ENCODE measurements at regions not wholly inside any gene's neighbourhood (a gene's known extent, or its start where the extent isn't known, plus 50 kb on each side); places are given as distances from the start of the nearest gene placed in this dataset.

- no peak for DNase-seq
Measured at GRCh38 chr6:84414531-84414930, 187.1 kb upstream of the CEP162 start.

DNA sequence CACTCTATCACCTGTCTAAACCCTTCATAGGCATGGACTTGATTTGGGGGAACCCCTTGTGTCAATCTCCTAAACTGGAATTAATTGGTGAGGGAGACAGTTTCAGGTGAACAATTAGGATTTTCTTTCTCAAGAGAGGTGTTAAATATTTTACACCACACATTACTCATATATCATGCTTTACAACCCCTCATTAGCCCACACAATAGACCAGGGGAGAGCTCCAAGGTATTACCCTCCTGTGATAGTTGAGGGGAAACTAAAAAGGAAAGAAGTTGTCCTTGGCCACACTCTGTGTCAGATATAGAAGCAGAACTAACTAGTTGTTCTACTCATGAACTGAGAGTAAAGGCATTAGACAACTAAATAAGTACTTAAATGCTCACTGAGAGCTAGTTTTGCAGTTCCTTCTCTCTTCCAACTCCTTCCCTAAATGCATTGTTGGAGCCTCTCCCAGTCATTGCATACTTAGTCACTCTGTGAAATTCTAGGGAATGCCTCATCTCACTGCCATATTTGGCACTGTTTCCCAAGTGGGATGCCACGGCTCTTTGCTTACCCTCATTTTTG is 183.7 kb upstream of the CEP162 start:
- no peak for DNase-seq

DNA sequence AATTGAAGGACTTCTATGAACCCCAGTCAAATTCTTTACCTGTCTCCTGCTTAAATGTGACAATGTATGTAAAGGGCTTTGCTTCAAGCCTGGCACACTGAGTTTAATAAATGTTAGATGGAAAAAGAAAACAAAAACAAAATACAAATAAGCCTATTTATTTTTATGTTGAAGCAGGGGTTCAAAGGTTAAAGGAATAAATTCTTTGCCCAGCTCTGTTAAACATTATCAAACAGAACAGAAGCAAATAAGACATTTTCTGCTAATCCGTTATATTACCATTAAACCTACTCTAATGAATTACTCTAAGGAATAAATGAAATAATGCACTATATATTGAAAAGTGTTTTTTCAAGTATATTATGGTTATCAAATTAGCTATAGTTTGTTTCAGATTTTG is 182.5 kb upstream of the CEP162 start:
- no peak for DNase-seq

DNA sequence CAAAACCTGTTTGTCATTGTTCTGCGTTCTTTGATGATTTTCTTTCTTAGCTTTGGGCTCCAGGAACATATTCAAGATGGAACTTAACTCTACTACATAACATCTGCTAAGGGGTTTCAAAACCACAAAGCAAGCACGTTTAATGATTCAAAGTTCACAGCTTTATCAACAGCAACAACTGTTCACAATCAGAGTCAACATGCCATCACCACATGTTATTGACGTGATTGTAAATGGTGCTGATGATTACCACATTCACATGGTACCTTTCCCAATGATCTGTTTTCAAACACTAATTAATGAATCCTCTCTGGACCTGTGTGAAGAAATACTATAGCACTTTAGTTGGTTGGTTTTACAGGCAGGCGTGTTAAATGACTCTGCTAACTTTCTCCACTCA is 180.6 kb upstream of the CEP162 start:
- DNase-seq, result no peak

GRCh38 chr6:84403545-84403944 is 176.1 kb upstream of the CEP162 start:
- DNase-seq, result no peak

DNA sequence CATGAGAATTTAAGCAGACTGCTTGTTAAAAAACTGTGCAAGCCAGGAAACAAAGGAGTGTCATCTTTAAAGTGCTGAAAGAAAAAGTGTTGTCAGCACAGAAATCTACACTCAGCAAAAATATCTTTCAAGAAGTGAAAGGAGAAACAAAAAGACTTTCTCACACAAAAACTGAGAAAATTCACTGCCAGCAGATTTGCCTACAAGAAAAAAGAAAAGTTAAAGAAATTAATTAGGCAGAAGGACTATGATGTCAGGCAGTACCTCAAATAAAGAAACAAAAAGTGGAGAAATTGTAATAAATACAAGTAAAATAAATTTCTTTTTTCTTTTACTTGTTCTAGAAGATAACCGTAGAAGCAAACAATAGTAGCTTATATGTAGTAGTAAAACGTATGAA is 171.6 kb upstream of the CEP162 start:
- no peak for DNase-seq

- no peak for DNase-seq
Measured at GRCh38 chr6:84392261-84392660, 164.8 kb upstream of the CEP162 start.

- no peak for DNase-seq
Measured at GRCh38 chr6:84390851-84391250, 163.4 kb upstream of the CEP162 start.

DNA sequence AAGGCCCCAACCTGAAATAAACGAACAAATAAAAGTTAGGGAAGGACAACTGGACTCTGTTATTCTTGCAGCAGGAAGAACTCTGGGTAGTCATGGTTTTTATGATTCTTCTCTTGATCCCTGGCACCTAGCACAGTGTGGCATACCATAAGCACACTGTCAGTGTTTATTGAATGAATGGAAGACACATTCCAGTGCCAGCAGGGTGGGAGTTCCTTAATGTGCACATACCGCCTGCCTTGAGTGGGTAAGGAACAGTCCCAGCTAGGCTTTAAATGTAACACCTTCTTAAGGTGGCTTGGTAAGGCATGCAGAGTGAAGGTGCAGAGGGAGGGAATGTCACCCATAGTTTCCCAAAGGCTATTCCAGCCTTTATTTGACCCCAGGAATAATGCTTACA is 162.9 kb upstream of the CEP162 start:
- no peak for DNase-seq

- no peak for DNase-seq
Measured at GRCh38 chr6:84379142-84379541, 151.7 kb upstream of the CEP162 start.

DNA sequence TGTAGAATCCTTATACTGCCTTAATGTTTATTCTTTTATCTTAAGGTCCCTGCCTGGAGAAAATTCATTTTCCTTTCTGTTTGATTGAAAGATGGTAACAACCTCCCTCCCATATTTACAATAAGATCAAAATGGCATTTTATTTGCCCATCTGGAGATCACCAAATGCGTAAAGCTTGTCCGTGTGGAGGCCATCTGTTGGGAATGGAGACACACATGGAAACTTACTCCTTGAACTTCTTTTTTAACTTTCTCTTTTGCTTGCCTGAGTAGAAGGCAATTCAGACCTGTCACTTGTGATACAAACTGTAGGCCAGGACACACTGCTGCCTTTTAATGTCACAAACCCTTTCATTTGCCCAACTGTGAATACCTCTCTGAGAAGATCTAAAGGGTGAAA is 144.8 kb upstream of the CEP162 start:
- no peak for DNase-seq

GRCh38 chr6:84371681-84372080 is 144.2 kb upstream of the CEP162 start:
- no peak for DNase-seq

GRCh38 chr6:84362193-84362821 is 134.9 kb upstream of the CEP162 start:
- no peak for DNase-seq

GRCh38 chr6:84361372-84362192 is 134.1 kb upstream of the CEP162 start:
- no peak for DNase-seq

- no peak for DNase-seq
Measured at GRCh38 chr6:84360039-84360438, 132.6 kb upstream of the CEP162 start.

DNA sequence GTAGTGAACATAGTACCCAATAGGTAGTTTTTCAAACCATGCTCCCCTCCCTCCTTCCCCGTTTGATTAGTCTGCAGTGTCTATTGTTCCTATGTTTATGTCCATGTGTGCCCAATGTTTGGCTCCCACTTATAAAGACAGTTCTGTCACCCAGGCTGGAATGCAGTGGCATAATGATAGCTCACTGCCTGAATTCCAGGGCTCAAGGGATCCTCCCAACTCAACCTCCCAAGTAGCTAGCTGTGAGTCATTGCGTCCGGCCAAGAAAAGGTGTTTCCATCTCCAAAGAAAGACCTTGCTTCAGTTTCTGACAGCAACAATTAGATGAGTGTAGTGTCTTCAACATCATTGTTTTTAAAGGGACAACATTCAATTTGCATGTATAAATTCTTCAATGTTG is 131.1 kb upstream of the CEP162 start:
- no peak for DNase-seq

GRCh38 chr6:84357631-84358030 is 130.2 kb upstream of the CEP162 start:
- no peak for DNase-seq

GRCh38 chr6:84356907-84357306 is 129.5 kb upstream of the CEP162 start:
- DNase-seq, result no peak

DNA sequence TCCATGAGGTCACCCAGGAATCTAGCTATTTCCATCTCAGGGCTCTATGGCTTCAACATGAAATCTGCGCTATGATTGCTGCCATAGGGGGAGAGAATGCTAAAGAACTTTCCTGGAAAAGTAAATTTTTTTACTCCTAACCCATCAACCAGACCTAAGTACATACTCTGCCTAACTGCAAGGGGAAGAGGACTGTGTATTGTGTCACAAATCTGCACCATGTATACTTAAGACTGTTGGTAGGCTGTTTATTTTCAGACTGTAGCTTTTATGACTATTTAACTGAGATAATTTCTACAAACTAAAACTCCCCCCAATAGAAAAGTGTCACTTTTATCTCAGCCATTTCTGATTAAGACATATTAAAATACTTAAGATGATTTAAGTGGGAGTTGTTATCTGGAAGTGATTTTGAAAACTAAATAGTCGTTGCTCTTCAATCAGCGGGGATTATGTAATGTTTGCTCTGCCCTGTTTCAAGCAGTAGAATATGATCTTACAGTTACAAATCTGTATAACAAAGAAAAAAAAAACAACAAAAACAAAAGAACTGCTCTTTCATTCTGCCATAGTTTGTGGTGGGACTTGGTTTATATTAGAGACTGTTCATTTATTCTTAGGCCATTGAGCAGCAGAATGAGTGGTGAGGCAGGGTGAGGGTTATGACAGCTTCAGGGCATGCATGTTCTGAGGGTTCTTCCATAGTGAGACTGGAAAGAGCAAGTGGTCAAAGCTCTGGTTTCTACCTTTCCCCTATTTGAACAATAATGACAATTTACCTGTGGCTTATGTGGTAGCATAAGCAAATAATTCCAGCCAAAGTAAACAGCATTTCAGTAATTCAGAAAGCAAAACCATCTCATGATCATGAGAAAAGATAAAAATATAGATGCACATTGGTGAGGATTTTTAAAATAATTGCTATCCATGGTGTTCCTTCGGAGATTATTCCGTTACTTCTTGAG is 126.3 kb upstream of the CEP162 start:
- no peak for DNase-seq

GRCh38 chr6:84350397-84350796 is 123.0 kb upstream of the CEP162 start:
- no peak for DNase-seq

DNA sequence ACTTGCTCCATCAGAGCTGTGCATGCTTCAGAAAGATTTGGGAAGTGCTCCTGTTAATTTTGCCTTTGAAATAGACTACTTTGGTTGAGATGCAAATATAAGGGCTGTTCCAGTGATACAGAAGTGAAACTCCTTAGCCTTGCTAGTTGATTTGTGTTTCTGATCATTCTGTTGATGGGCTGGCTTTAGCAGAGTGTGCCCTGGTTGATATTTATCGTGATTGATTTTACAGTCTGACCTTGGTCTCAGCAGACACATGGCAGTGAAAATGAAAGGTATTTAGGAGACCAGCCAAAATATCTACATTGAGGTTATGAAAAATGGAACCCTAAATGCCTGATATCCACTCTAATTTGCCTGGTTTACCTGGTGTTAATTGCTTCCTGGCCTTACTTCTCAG is 122.1 kb upstream of the CEP162 start:
- no peak for DNase-seq

DNA sequence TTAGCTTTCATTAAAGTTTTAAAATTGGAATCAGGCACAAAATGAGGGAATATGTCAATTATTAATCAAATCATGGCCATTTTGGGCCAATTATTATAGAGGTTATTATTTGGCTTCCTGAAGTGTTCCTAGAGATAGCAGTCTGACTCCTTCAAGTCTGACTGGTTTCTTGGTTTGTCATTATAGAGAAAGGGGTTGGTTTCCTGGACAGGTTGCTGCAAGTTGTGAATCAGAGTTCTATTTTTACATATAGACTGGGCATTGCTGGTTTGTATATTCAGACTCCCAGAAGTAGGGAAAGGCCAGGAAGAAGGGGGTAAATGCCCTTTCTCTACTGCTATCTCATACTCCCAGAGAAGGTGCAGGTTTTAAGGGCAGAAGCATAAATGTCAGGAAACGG is 121.4 kb upstream of the CEP162 start:
- DNase-seq, result no peak

- no peak for DNase-seq
Measured at GRCh38 chr6:84346372-84346771, 118.9 kb upstream of the CEP162 start.
